GM18508 (cell line): ENCODE measurements at regions not wholly inside any gene's neighbourhood (a gene's known extent, or its start where the extent isn't known, plus 50 kb on each side); places are given as distances from the start of the nearest gene placed in this dataset.

Experiments
- ATAC-seq: cut with Tn5 transposase; IDR thresholded peaks from one replicate; pipeline ENCODE4 v1.9.1; 2021; ENCODE audit warnings: moderate number of reproducible peaks; ENCODE audit not compliant: insufficient read depth, unreplicated experiment

GRCh38 chr4:136246876-136247275 is 1285.4 kb downstream of the PCDH18 start:
- no peak for ATAC-seq

- no peak for ATAC-seq
Measured at GRCh38 chr4:136241221-136241986, 1290.9 kb downstream of the PCDH18 start.

- ATAC-seq = no peak
Measured at GRCh38 chr4:136227315-136227714, 1305.0 kb downstream of the PCDH18 start.

GRCh38 chr4:136219592-136220125 is 1312.6 kb downstream of the PCDH18 start:
- ATAC-seq = no peak

GRCh38 chr4:136203199-136203598 is 1329.1 kb downstream of the PCDH18 start:
- ATAC-seq = no peak

- ATAC-seq = no peak
Measured at GRCh38 chr4:136198358-136198757, 1333.9 kb downstream of the PCDH18 start.

- no peak for ATAC-seq
Measured at GRCh38 chr4:136194962-136195361, 1337.3 kb downstream of the PCDH18 start.

- ATAC-seq = no peak
Measured at GRCh38 chr4:136186650-136187049, 1345.6 kb downstream of the PCDH18 start.

- ATAC-seq = no peak
Measured at GRCh38 chr4:136183513-136183912, 1348.8 kb downstream of the PCDH18 start.

GRCh38 chr4:136156947-136157346 is 1375.3 kb downstream of the PCDH18 start:
- ATAC-seq = no peak

- no peak for ATAC-seq
Measured at GRCh38 chr4:136150046-136150445, 1382.2 kb downstream of the PCDH18 start.

GRCh38 chr4:136136601-136137000 is 1395.7 kb downstream of the PCDH18 start:
- no peak for ATAC-seq

GRCh38 chr4:136124251-136124745 is 1408.0 kb downstream of the PCDH18 start:
- ATAC-seq = no peak

GRCh38 chr4:136121426-136121825 is 1410.9 kb downstream of the PCDH18 start:
- no peak for ATAC-seq

GRCh38 chr4:136113921-136114320 is 1418.4 kb downstream of the PCDH18 start:
- no peak for ATAC-seq

- no peak for ATAC-seq
Measured at GRCh38 chr4:136112116-136112515, 1420.2 kb downstream of the PCDH18 start.

- ATAC-seq = no peak
Measured at GRCh38 chr4:136106753-136107152, 1425.5 kb downstream of the PCDH18 start.

- no peak for ATAC-seq
Measured at GRCh38 chr4:136103616-136104015, 1428.7 kb downstream of the PCDH18 start.

- no peak for ATAC-seq
Measured at GRCh38 chr4:136097676-136098075, 1434.6 kb downstream of the PCDH18 start.

GRCh38 chr4:136088211-136088867 is 1444.0 kb downstream of the PCDH18 start:
- ATAC-seq = no peak

GRCh38 chr4:136078976-136079375 is 1453.3 kb downstream of the PCDH18 start:
- ATAC-seq = no peak
